Nephron progenitor cell (in vitro differentiated cells): ENCODE measurements at regions not wholly inside any gene's neighbourhood (a gene's known extent, or its start where the extent isn't known, plus 50 kb on each side); places are given as distances from the start of the nearest gene placed in this dataset.

Source experiments
- DNase-seq: peaks from one replicate; pipeline ENCODE4 v3.0.0; 2021
- H3K27ac Mint-ChIP-seq: 2 replicates; pipeline ENCODE4 v1.8.0; 2021; ENCODE audit warnings: mild to moderate bottlenecking, moderate library complexity, mixed read lengths
- H3K27me3 Mint-ChIP-seq: 2 replicates; pipeline ENCODE4 v1.8.0; 2021; ENCODE audit warnings: mild to moderate bottlenecking, low read depth, mixed read lengths; ENCODE audit not compliant: poor library complexity
- H3K36me3 Mint-ChIP-seq: 2 replicates; pipeline ENCODE4 v1.8.0; 2021; ENCODE audit warnings: low read depth, mixed read lengths
- H3K4me1 Mint-ChIP-seq: 2 replicates; pipeline ENCODE4 v1.8.0; 2021; ENCODE audit warnings: mixed read lengths
- H3K4me3 Mint-ChIP-seq: 2 replicates; pipeline ENCODE4 v1.8.0; 2021; ENCODE audit warnings: mild to moderate bottlenecking, moderate library complexity, mixed read lengths
- H3K9me3 Mint-ChIP-seq: 2 replicates; pipeline ENCODE4 v1.8.0; 2021; ENCODE audit warnings: mild to moderate bottlenecking, moderate library complexity, mixed read lengths
- TF ChIP-seq, protein P1 (sequence below): fragments of 200-600 bp; sonication (generic); IDR thresholded peaks from 2 replicates; pipeline ENCODE4 v1.5.0; 2021; ENCODE audit warnings: antibody characterized with exemption

DNA sequence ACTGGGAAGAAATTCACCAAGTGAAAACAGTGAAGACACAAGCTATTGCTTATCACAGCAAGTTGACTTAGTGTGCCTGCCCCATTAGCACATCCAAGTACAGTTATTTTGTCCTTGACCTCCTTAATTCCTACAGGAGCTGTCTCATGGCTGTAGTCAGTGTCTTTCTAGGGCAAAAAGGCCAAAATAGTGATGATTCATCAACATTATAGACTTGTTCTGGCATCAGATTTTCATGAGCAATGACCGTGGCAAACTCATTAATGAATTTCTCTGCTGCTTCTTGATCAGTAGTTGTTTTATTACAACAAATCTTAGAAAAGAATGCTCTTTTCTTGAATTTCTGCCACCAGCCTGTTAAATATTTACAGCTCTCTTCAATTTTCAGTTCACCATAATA is 1169.3 kb upstream of the DDX18 start:
- Mint-ChIP-seq H3K36me3 (no peaks in the 10 kb centered on the region), H3K9me3 (peaks cover 15% of the 10 kb centered on the region), H3K4me1 (no peaks in the 10 kb centered on the region), H3K27me3 (no peaks in the 10 kb centered on the region), H3K27ac (no peak overlapping the region), H3K4me3 (no peak overlapping the region)
- TF ChIP-seq, protein P1, sequence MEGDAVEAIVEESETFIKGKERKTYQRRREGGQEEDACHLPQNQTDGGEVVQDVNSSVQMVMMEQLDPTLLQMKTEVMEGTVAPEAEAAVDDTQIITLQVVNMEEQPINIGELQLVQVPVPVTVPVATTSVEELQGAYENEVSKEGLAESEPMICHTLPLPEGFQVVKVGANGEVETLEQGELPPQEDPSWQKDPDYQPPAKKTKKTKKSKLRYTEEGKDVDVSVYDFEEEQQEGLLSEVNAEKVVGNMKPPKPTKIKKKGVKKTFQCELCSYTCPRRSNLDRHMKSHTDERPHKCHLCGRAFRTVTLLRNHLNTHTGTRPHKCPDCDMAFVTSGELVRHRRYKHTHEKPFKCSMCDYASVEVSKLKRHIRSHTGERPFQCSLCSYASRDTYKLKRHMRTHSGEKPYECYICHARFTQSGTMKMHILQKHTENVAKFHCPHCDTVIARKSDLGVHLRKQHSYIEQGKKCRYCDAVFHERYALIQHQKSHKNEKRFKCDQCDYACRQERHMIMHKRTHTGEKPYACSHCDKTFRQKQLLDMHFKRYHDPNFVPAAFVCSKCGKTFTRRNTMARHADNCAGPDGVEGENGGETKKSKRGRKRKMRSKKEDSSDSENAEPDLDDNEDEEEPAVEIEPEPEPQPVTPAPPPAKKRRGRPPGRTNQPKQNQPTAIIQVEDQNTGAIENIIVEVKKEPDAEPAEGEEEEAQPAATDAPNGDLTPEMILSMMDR = no peak
- DNase-seq = no peak

DNA sequence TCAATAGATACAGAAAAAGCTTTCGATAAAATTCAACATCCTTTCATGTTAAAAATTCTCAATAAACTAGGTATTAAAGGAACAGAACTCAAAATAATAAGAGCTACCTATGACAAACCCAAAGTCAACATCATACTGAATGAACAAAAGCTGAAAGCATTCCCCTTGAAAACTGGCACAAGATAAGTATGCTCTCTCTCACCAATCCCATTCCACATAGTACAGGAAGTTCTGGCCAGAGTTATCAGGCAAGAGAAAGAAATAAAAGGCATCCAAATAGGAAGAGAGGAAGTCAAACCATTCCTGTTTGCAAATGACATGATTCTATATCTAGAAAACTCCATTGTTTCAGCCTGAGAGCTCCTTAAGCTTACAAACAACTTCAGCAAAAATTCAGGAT is 1145.8 kb upstream of the DDX18 start:
- Mint-ChIP-seq H3K4me1 (no peaks in the 10 kb centered on the region), H3K36me3 (no peaks in the 10 kb centered on the region), H3K9me3 (no peaks in the 10 kb centered on the region), H3K4me3 (no peak overlapping the region), H3K27me3 (peaks cover 7% of the 10 kb centered on the region), H3K27ac (peak overlapping the region; percentile 30)
- TF ChIP-seq, protein P1 = no peak
- DNase-seq = no peak

DNA sequence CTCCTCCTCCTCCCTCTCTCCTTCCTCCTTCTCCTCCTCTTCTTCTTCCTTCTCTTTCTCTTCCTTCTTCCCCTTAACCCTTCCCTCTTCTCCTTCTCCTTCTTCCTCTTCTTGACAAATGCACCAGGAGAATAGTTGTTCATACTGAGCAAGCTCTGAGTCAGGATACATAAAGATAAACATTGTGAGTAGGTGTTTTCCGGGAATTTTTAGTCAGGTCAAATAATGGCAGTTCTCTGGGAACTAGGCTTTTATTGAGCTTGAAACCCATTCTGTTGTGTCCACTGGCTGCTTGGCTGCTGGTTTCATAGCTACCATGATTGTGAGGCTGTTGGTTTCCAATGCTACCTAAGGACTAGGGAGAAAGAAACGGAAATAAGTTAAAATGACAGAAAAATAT is 1144.7 kb upstream of the DDX18 start:
- DNase-seq = no peak
- no peak overlapping the region for H3K4me3 Mint-ChIP-seq
- peak overlapping the region; percentile 20 for H3K27ac Mint-ChIP-seq
- TF ChIP-seq, protein P1 = no peak
- H3K36me3 Mint-ChIP-seq = no peaks in the 10 kb centered on the region
- H3K27me3 Mint-ChIP-seq = peaks cover 3% of the 10 kb centered on the region
- no peaks in the 10 kb centered on the region for H3K4me1 Mint-ChIP-seq
- H3K9me3 Mint-ChIP-seq = no peaks in the 10 kb centered on the region

DNA sequence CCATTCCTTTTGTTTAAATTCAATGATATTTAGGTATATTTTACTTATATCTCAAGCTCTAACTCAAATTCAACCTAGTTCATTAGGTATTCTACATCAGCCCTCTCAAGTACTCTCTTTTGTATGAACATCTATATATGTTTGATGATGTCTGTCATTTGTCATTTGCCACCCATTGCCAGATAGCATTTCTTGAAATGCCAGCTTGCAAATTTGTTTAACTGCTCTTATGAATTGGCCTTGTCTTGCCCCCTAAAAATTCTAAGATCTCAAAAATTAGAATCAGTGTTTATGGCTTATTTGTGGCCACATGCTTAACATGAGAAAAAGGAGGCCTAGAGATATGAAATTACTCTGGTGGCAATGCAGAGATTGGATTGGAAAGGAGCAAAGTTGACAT is 1140.3 kb upstream of the DDX18 start:
- no peak overlapping the region for H3K27ac Mint-ChIP-seq
- H3K36me3 Mint-ChIP-seq = no peaks in the 10 kb centered on the region
- TF ChIP-seq, protein P1 = no peak
- peaks cover 6% of the 10 kb centered on the region for H3K27me3 Mint-ChIP-seq
- no peak overlapping the region for H3K4me3 Mint-ChIP-seq
- H3K4me1 Mint-ChIP-seq = no peaks in the 10 kb centered on the region
- no peaks in the 10 kb centered on the region for H3K9me3 Mint-ChIP-seq
- no peak for DNase-seq

DNA sequence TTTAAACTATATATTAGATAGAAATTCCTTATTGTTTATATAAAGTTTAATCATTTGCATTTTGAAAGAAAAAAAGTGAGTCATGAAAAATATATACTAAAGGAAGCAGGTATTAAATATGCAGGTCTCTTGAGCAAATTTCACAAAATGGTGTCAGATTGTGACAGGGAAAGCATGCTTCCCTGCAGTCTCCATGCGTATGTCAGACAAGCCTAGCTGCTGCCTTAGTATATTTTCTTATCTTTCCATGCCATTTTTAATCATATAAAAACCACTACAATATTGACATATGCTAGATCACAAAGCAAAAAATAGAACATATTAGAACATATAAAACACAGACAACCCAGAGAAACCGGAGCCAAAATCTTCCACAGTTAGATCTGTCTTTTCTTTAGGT is 1137.7 kb upstream of the DDX18 start:
- no peak overlapping the region for H3K4me3 Mint-ChIP-seq

DNA sequence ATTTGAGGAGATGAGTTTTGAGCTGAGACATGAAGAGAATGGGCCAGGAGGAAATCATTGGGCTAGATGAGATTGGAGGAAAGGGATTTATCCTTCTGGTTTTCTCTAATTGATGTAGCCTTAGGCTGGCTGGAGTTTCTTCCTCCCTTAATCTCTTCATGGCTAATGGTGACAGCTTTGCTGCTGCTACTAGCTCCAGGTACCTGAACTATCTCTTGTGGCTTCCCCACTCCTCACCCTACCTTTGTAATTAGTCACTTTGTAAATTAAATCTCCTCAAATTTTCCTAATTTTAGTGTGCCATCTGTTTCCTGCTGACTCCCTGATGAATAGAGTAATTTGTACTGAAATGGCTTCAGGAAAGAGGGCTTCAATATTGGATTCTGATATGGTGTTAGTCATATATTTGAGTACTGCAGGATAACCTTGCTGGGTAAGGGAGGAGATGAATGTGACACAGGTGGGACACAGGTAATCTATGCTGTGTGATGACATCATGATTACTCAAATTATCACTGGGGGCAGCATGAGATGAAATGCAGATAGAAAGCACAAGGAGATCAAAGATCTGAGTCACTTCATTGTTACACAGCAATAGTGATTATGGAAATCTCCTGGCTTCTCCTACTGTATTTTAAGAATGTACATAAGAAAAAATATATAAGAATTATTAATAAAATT is 1134.1 kb upstream of the DDX18 start:
- Mint-ChIP-seq H3K9me3 (no peaks in the 10 kb centered on the region), H3K4me1 (no peaks in the 10 kb centered on the region), H3K4me3 (no peak overlapping the region), H3K27ac (no peak overlapping the region), H3K36me3 (no peaks in the 10 kb centered on the region), H3K27me3 (peaks cover 3% of the 10 kb centered on the region)
- TF ChIP-seq, protein P1 = no peak
- no peak for DNase-seq

More for the DNA sequence above, 1137.7 kb upstream of the DDX18 start:
- DNase-seq = no peak
- TF ChIP-seq, protein P1 = no peak
- Mint-ChIP-seq H3K36me3 (no peaks in the 10 kb centered on the region), H3K27me3 (peaks cover 6% of the 10 kb centered on the region), H3K27ac (no peak overlapping the region), H3K9me3 (no peaks in the 10 kb centered on the region), H3K4me1 (no peaks in the 10 kb centered on the region)
